ENCODE measurements at regions not wholly inside any gene's neighbourhood (a gene's known extent, or its start where the extent isn't known, plus 50 kb on each side); places are given as distances from the start of the nearest gene placed in this dataset.
A peak's percentile ranks its signal among the peaks of the same experiment; 100 is the strongest.

DNA sequence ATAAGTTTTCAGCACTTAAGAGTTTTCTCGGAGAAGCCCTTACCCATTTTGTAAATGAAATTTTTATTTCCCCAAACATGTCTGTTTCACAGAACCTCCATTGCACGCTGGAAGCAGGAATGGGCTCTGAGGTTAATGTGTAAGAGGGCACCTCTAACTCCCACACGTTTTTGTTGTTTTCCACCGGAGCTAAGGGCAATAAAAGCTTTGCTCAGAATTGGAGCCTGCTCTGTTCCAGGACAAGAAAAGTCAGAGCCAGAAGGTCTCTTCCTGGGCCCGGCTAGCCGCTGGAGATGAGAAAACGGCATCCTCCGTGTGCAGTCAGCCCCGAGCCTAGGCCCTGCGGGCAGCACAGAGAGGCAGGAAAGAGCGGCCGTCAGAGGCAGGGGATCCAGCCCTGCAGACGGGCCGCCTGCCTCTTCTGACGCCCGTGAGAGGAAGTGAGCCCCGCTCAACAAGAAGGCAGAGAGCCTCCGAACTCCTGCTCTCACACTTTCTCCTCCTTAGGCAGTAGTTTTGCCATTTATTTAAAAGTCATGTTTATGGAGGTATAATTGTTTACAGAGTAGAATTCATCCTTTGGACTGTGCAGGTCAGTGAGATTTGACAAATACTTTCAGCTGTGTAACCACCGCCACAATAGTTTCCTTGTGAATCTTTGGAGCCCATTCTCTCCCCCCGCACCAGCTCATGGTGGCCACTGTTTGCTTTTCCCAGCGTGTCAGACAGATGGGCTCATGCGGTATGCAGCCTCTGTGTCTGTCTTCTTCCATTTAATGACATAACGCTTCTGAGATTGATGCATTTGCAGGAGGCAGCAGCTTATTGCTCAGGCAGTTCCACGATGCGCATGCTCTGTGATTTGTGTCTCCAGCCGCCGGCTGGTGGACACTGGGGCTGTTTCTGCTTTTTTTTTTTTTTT lies 117.3 kb downstream of the GALR1 start (continued):
- TF ChIP-seq, protein P1, sequence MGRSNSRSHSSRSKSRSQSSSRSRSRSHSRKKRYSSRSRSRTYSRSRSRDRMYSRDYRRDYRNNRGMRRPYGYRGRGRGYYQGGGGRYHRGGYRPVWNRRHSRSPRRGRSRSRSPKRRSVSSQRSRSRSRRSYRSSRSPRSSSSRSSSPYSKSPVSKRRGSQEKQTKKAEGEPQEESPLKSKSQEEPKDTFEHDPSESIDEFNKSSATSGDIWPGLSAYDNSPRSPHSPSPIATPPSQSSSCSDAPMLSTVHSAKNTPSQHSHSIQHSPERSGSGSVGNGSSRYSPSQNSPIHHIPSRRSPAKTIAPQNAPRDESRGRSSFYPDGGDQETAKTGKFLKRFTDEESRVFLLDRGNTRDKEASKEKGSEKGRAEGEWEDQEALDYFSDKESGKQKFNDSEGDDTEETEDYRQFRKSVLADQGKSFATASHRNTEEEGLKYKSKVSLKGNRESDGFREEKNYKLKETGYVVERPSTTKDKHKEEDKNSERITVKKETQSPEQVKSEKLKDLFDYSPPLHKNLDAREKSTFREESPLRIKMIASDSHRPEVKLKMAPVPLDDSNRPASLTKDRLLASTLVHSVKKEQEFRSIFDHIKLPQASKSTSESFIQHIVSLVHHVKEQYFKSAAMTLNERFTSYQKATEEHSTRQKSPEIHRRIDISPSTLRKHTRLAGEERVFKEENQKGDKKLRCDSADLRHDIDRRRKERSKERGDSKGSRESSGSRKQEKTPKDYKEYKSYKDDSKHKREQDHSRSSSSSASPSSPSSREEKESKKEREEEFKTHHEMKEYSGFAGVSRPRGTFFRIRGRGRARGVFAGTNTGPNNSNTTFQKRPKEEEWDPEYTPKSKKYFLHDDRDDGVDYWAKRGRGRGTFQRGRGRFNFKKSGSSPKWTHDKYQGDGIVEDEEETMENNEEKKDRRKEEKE (IDR thresholded peaks at IDR 0.05) = no peak
- no peak for TF ChIP-seq ISX (CRISPR knock-in tag; conservative IDR thresholded peaks at IDR 0.05)
- TF ChIP-seq KDM5B (CRISPR knock-in tag; IDR thresholded peaks at IDR 0.05; ENCODE audit: borderline replicate concordance) = peak; percentile 34; the same call in 1 of the 2 replicates
- TF ChIP-seq, protein P2, sequence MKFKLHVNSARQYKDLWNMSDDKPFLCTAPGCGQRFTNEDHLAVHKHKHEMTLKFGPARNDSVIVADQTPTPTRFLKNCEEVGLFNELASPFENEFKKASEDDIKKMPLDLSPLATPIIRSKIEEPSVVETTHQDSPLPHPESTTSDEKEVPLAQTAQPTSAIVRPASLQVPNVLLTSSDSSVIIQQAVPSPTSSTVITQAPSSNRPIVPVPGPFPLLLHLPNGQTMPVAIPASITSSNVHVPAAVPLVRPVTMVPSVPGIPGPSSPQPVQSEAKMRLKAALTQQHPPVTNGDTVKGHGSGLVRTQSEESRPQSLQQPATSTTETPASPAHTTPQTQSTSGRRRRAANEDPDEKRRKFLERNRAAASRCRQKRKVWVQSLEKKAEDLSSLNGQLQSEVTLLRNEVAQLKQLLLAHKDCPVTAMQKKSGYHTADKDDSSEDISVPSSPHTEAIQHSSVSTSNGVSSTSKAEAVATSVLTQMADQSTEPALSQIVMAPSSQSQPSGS (CRISPR knock-in tag; IDR thresholded peaks at IDR 0.05) = peak; percentile 67; the same call in 1 of the 2 replicates
- TF ChIP-seq ZNF430 (CRISPR knock-in tag; IDR thresholded peaks at IDR 0.05) = peak; percentile 48; the same call in 1 of the 2 replicates
- TF ChIP-seq TARDBP (CRISPR knock-in tag; IDR thresholded peaks at IDR 0.05) = peak; percentile 84
- TF ChIP-seq ARID2 (CRISPR knock-in tag; IDR thresholded peaks at IDR 0.05; ENCODE audit: borderline replicate concordance) = peak; percentile 75; the same call in 1 of the 2 replicates
- TF ChIP-seq, protein P3, sequence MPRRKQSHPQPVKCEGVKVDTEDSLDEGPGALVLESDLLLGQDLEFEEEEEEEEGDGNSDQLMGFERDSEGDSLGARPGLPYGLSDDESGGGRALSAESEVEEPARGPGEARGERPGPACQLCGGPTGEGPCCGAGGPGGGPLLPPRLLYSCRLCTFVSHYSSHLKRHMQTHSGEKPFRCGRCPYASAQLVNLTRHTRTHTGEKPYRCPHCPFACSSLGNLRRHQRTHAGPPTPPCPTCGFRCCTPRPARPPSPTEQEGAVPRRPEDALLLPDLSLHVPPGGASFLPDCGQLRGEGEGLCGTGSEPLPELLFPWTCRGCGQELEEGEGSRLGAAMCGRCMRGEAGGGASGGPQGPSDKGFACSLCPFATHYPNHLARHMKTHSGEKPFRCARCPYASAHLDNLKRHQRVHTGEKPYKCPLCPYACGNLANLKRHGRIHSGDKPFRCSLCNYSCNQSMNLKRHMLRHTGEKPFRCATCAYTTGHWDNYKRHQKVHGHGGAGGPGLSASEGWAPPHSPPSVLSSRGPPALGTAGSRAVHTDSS (CRISPR knock-in tag; conservative IDR thresholded peaks at IDR 0.05) = no peak
- TF ChIP-seq FOXA3 (CRISPR knock-in tag; IDR thresholded peaks at IDR 0.05) = peak; percentile 81
- TF ChIP-seq, protein P4, sequence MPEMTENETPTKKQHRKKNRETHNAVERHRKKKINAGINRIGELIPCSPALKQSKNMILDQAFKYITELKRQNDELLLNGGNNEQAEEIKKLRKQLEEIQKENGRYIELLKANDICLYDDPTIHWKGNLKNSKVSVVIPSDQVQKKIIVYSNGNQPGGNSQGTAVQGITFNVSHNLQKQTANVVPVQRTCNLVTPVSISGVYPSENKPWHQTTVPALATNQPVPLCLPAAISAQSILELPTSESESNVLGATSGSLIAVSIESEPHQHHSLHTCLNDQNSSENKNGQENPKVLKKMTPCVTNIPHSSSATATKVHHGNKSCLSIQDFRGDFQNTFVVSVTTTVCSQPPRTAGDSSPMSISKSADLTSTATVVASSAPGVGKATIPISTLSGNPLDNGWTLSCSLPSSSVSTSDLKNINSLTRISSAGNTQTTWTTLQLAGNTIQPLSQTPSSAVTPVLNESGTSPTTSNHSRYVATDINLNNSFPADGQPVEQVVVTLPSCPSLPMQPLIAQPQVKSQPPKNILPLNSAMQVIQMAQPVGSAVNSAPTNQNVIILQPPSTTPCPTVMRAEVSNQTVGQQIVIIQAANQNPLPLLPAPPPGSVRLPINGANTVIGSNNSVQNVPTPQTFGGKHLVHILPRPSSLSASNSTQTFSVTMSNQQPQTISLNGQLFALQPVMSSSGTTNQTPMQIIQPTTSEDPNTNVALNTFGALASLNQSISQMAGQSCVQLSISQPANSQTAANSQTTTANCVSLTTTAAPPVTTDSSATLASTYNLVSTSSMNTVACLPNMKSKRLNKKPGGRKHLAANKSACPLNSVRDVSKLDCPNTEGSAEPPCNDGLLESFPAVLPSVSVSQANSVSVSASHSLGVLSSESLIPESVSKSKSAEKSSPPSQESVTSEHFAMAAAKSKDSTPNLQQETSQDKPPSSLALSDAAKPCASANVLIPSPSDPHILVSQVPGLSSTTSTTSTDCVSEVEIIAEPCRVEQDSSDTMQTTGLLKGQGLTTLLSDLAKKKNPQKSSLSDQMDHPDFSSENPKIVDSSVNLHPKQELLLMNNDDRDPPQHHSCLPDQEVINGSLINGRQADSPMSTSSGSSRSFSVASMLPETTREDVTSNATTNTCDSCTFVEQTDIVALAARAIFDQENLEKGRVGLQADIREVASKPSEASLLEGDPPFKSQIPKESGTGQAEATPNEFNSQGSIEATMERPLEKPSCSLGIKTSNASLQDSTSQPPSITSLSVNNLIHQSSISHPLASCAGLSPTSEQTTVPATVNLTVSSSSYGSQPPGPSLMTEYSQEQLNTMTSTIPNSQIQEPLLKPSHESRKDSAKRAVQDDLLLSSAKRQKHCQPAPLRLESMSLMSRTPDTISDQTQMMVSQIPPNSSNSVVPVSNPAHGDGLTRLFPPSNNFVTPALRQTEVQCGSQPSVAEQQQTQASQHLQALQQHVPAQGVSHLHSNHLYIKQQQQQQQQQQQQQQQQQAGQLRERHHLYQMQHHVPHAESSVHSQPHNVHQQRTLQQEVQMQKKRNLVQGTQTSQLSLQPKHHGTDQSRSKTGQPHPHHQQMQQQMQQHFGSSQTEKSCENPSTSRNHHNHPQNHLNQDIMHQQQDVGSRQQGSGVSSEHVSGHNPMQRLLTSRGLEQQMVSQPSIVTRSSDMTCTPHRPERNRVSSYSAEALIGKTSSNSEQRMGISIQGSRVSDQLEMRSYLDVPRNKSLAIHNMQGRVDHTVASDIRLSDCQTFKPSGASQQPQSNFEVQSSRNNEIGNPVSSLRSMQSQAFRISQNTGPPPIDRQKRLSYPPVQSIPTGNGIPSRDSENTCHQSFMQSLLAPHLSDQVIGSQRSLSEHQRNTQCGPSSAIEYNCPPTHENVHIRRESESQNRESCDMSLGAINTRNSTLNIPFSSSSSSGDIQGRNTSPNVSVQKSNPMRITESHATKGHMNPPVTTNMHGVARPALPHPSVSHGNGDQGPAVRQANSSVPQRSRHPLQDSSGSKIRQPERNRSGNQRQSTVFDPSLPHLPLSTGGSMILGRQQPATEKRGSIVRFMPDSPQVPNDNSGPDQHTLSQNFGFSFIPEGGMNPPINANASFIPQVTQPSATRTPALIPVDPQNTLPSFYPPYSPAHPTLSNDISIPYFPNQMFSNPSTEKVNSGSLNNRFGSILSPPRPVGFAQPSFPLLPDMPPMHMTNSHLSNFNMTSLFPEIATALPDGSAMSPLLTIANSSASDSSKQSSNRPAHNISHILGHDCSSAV (CRISPR knock-in tag; IDR thresholded peaks at IDR 0.05; ENCODE audit: borderline replicate concordance) = no peak
- TF ChIP-seq ARNT2 (CRISPR knock-in tag; IDR thresholded peaks at IDR 0.05; ENCODE audit: low read depth) = no peak
- TF ChIP-seq, protein P5, sequence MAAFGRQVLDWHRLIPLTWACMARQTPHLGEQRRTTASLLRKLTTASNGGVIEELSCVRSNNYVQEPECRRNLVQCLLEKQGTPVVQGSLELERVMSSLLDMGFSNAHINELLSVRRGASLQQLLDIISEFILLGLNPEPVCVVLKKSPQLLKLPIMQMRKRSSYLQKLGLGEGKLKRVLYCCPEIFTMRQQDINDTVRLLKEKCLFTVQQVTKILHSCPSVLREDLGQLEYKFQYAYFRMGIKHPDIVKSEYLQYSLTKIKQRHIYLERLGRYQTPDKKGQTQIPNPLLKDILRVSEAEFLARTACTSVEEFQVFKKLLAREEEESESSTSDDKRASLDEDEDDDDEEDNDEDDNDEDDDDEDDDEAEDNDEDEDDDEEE (CRISPR knock-in tag; IDR thresholded peaks at IDR 0.05) = no peak

All from HepG2 (cell line).